GM12878 (cell line): ENCODE measurements at regions not wholly inside any gene's neighbourhood (a gene's known extent, or its start where the extent isn't known, plus 50 kb on each side); places are given as distances from the start of the nearest gene placed in this dataset.

Experiments used
- ATAC-seq: fragments of 200-7000 bp; cut with Tn5 transposase; 3 replicates; pipeline ENCODE4 v1.9.1; 2020; ENCODE audit warnings: mild to moderate bottlenecking, moderate library complexity
- BruUV-seq: library from RNA; stranded (reverse); fragments of 400-500 nt; replicated peaks from 2 replicates; lab custom pipeline; 2021; lab: Mats Ljungman, UMichigan
- CTCF ChIA-PET: fragments of 300-600 bp; sonication (Branson Sonifier 250); formaldehyde crosslinking; extraction: SDS; loops from one replicate; lab custom pipeline; 2021; ENCODE audit warnings: inconsistent platforms; lab: Yijun Ruan, JAX
- POLR2A ChIA-PET: fragments of 350-600 bp; formaldehyde crosslinking; extraction: SDS; loops from one replicate; lab custom pipeline; 2021; ENCODE audit warnings: inconsistent platforms; lab: Charles Lee
- RAD21 ChIA-PET: fragments of 300-600 bp; sonication (Branson Sonifier 250); formaldehyde crosslinking; loops from one replicate; lab custom pipeline; 2023; ENCODE audit warnings: antibody characterized with exemption; ENCODE audit not compliant: unreplicated experiment; lab: Charles Lee
- SMC1A ChIA-PET: fragments of 300-600 bp; sonication (Branson Sonifier 250); formaldehyde crosslinking; loops from one replicate; lab custom pipeline; 2023; ENCODE audit not compliant: unreplicated experiment, uncharacterized antibody; lab: Charles Lee
- DNase-seq: peaks from one replicate; pipeline ENCODE4 v3.0.0-alpha.2; 2011; ENCODE audit warnings: low read depth, low spot score
- FAIRE-seq: peaks from 3 replicates; lab custom pipeline; 2011; peaks lifted over from hg19 to GRCh38; lab: Jason Lieb, UNC
- H2AFZ ChIP-seq: 2 replicates; pipeline ENCODE4 v1.6.0; 2011; ENCODE audit warnings: low read depth, low read length, control low read depth; ENCODE audit not compliant: control insufficient read depth
- H3K27ac ChIP-seq: 2 replicates; pipeline ENCODE4 v1.5.1; 2011; ENCODE audit warnings: control low read depth; ENCODE audit not compliant: control insufficient read depth, insufficient read depth
- H3K27me3 ChIP-seq, 2 experiments: replicated peaks in 1 of 2; 2 replicates each; pipeline versions ENCODE4 v1.6.0 to v1.6.1; 2011; ENCODE audit warnings: low read length in 1 of 2; ENCODE audit not compliant: control insufficient read depth in 2 of 2, insufficient read depth in 2 of 2
- H3K36me3 ChIP-seq, 2 experiments: 2 replicates each; pipeline ENCODE4 v1.5.1; 2011; ENCODE audit warnings: low read length in 1 of 2; ENCODE audit not compliant: control insufficient read depth in 2 of 2, insufficient read depth in 2 of 2
- H3K4me1 ChIP-seq: 2 replicates; pipeline ENCODE4 v1.6.1; 2011; ENCODE audit warnings: mild to moderate bottlenecking, low read length, moderate library complexity, mixed read lengths; ENCODE audit not compliant: control insufficient read depth, insufficient read depth
- H3K4me2 ChIP-seq: 2 replicates; pipeline ENCODE4 v1.6.0; 2011; ENCODE audit warnings: control low read depth; ENCODE audit not compliant: control insufficient read depth, insufficient read depth
- H3K4me3 ChIP-seq: fragments of 200-600 bp; sonication (generic); 2 replicates; pipeline ENCODE4 v1.5.1; 2016
- H3K79me2 ChIP-seq: 2 replicates; pipeline ENCODE4 v1.6.0; 2011; ENCODE audit warnings: low read length; ENCODE audit not compliant: control insufficient read depth, insufficient read depth
- H3K9ac ChIP-seq: 2 replicates; pipeline ENCODE4 v1.8.0; 2011; ENCODE audit warnings: low read length, control low read depth, mixed read lengths; ENCODE audit not compliant: control insufficient read depth, insufficient read depth
- H3K9me3 ChIP-seq: replicated peaks from 3 replicates; pipeline ENCODE4 v1.5.1; 2011; ENCODE audit warnings: mild to moderate bottlenecking, low read length; ENCODE audit not compliant: control insufficient read depth, insufficient read depth
- H4K20me1 ChIP-seq: 2 replicates; pipeline ENCODE4 v1.6.0; 2011; ENCODE audit not compliant: control insufficient read depth, insufficient read depth
- BMI1 ChIP-seq: fragments of 450-650 bp; IDR thresholded peaks from 2 replicates; pipeline ENCODE4 v1.6.1; 2016; ENCODE audit warnings: mild to moderate bottlenecking, moderate library complexity, borderline replicate concordance
- ETV6 ChIP-seq, 2 experiments: fragments of 450-650 bp in 1 of 2; IDR thresholded peaks in 1 of 2; conservative IDR thresholded peaks in 1 of 2; 2 replicates each; pipeline ENCODE4 v1.6.1; 2014; ENCODE audit warnings: antibody characterized with exemption in 1 of 2, borderline replicate concordance in 1 of 2, low read depth in 1 of 2, mild to moderate bottlenecking in 1 of 2, moderate library complexity in 1 of 2
- HDAC6 ChIP-seq: fragments of 200-600 bp; sonication (generic); IDR thresholded peaks from one replicate; pipeline ENCODE4 v1.8.0; 2017; ENCODE audit warnings: antibody characterized with exemption; ENCODE audit not compliant: unreplicated experiment
- IRF4 ChIP-seq: IDR thresholded peaks from 2 replicates; pipeline ENCODE4 v1.6.1; 2011; ENCODE audit warnings: low read depth, low read length
- KAT2A ChIP-seq: conservative IDR thresholded peaks from 2 replicates; pipeline ENCODE4 v1.6.1; 2011; ENCODE audit warnings: low read depth, low read length; ENCODE audit not compliant: control insufficient read depth
- MXI1 ChIP-seq: fragments of 150-350 bp; IDR thresholded peaks from 2 replicates; pipeline ENCODE4 v1.6.1; 2011; ENCODE audit warnings: low read depth, mild to moderate bottlenecking, inconsistent platforms, low read length, improper control_type of control experiment
- NR2F1 ChIP-seq: fragments of 450-650 bp; conservative IDR thresholded peaks from 2 replicates; pipeline ENCODE4 v1.6.1; 2017; ENCODE audit warnings: mild to moderate bottlenecking
- POLR2AphosphoS2 ChIP-seq: IDR thresholded peaks from 2 replicates; pipeline ENCODE4 v1.6.1; 2011; ENCODE audit warnings: low read depth, mild to moderate bottlenecking, low read length, improper control_type of control experiment, moderate library complexity
- RAD51 ChIP-seq: fragments of 450-650 bp; IDR thresholded peaks from 2 replicates; pipeline ENCODE4 v1.6.1; 2016; ENCODE audit warnings: moderate library complexity, mild to moderate bottlenecking, inconsistent platforms
- SIN3A ChIP-seq: IDR thresholded peaks from 2 replicates; pipeline ENCODE4 v1.6.1; 2012; ENCODE audit warnings: low read depth, low read length, improper control_type of control experiment
- STAT3 ChIP-seq: IDR thresholded peaks from 2 replicates; pipeline ENCODE4 v1.6.1; 2011; ENCODE audit warnings: low read depth, low read length, improper control_type of control experiment
- TCF3 ChIP-seq: IDR thresholded peaks from 2 replicates; pipeline ENCODE4 v1.6.1; 2012; ENCODE audit warnings: low read depth, mild to moderate bottlenecking, low read length, borderline replicate concordance; ENCODE audit not compliant: insufficient read depth
- YBX1 ChIP-seq: fragments of 450-650 bp; IDR thresholded peaks from 2 replicates; pipeline ENCODE4 v1.6.1; 2016; ENCODE audit warnings: antibody characterized with exemption
- in situ Hi-C: fragments of 300-500 bp; cut with MboI; formaldehyde crosslinking; loops from 9 replicates; pipeline ENCODE4 v1.14.3; 2018; ENCODE audit warnings: mixed read lengths
- intact Hi-C: fragments of 100-400 bp; cut with micrococcal nuclease; formaldehyde crosslinking; loops from one replicate; pipeline ENCODE4 v1.14.2; 2022; ENCODE audit not compliant: unreplicated experiment
- TF ChIP-seq, protein P1 (sequence below): fragments of 450-650 bp; IDR thresholded peaks from 2 replicates; pipeline ENCODE4 v1.6.1; 2017; ENCODE audit warnings: antibody characterized with exemption, mild to moderate bottlenecking, moderate library complexity

DNA sequence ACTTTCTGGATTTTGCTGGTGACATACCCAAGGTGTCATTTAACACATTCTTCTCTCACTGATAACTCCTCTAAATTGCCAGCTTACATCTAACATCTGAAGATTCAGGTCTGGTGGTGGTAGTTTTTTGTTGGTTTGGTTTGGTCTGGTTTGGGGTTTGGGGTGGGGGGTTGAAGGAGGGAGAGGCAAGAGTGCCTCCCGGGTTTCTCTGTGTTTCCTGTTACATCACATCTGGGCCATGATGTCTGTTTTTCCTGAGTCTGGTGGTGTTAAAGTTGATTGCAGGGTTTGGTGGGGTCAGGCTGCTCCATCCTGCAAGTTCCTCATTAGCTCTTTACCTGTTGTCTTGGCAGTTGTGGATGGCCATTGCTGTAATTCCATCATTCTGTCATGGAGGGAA, 155.8 kb upstream of the UBL3 start (continued):
- TF ChIP-seq, protein P1, sequence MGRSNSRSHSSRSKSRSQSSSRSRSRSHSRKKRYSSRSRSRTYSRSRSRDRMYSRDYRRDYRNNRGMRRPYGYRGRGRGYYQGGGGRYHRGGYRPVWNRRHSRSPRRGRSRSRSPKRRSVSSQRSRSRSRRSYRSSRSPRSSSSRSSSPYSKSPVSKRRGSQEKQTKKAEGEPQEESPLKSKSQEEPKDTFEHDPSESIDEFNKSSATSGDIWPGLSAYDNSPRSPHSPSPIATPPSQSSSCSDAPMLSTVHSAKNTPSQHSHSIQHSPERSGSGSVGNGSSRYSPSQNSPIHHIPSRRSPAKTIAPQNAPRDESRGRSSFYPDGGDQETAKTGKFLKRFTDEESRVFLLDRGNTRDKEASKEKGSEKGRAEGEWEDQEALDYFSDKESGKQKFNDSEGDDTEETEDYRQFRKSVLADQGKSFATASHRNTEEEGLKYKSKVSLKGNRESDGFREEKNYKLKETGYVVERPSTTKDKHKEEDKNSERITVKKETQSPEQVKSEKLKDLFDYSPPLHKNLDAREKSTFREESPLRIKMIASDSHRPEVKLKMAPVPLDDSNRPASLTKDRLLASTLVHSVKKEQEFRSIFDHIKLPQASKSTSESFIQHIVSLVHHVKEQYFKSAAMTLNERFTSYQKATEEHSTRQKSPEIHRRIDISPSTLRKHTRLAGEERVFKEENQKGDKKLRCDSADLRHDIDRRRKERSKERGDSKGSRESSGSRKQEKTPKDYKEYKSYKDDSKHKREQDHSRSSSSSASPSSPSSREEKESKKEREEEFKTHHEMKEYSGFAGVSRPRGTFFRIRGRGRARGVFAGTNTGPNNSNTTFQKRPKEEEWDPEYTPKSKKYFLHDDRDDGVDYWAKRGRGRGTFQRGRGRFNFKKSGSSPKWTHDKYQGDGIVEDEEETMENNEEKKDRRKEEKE, result no peak
- TF ChIP-seq IRF4, result no peak

DNA sequence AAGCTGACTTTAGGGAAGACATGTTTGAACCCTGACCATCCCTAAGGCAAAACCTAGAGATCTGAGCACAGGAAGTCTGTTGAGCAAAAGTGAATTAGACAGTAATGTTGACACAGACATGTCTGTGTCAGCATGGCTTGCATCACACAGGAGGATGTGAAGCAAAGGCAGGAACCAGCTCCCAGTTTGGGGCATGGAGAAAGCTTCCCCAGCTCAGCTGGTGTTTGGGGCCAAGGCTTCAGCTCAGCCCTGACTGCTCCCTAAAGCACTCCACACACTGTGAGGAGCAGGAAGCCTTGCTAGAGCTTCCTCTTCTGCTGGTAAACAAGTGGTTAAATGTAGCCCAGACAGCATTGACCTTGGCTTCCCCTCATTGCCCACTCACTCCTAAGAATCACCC, 153.8 kb upstream of the UBL3 start:
- no TSS peak for BruUV-seq
- RAD21 ChIA-PET, result no interaction called here
- CTCF ChIA-PET, result interaction anchor here (0.6 kb wide), 1 partner anchor 986 kb away, joined by 3 read pairs; no protein-coding TSS in a partner anchor
- SMC1A ChIA-PET, result no interaction called here
- H3K4me2 ChIP-seq, result no peak overlapping the region
- H2AFZ ChIP-seq, result no peak overlapping the region
- DNase-seq, result no peak
- POLR2A ChIA-PET, result no interaction called here
- H4K20me1 ChIP-seq, result no peaks in the 10 kb centered on the region
- TF ChIP-seq TCF3 (no peak), NR2F1 (no peak), POLR2AphosphoS2 (no peak), HDAC6 (no peak), YBX1 (no peak), SIN3A (no peak), IRF4 (no peak), RAD51 (no peak), BMI1 (no peak), MXI1 (no peak), ETV6 (conservative IDR thresholded peaks at IDR 0.05 in 1 of 2, IDR thresholded peaks at IDR 0.05 in 1 of 2; ENCODE audit: borderline replicate concordance in 1 of 2, low read depth in 1 of 2) (no peak), KAT2A (no peak), STAT3 (no peak)
- in situ Hi-C loops, result no loop called here
- no peak overlapping the region for H3K27ac ChIP-seq
- FAIRE-seq, result no peak
- peaks cover 0 to 2% of the 10 kb centered on the region in 2 experiments; a peak in 2 of 4 replicates for H3K27me3 ChIP-seq
- intact Hi-C loops, result no loop called here
- no peaks in the 10 kb centered on the region for H3K9me3 ChIP-seq
- no peaks in the 10 kb centered on the region for H3K4me1 ChIP-seq
- ATAC-seq, result no peak
- H3K9ac ChIP-seq, result no peak overlapping the region
- no peak overlapping the region for H3K4me3 ChIP-seq
- no peaks in the 10 kb centered on the region for H3K79me2 ChIP-seq
- no peaks in the 10 kb centered on the region for H3K36me3 ChIP-seq
